ENCODE measurements at regions not wholly inside any gene's neighbourhood (a gene's known extent, or its start where the extent isn't known, plus 50 kb on each side); places are given as distances from the start of the nearest gene placed in this dataset.

- no peak for TF ChIP-seq POLR2AphosphoS5 (IDR thresholded peaks at IDR 0.05; ENCODE audit: low read depth, low read length)
- TF ChIP-seq TAF1 (IDR thresholded peaks at IDR 0.05; ENCODE audit: low read depth, low read length), result no peak
- no peak for TF ChIP-seq PAX5 (IDR thresholded peaks at IDR 0.05; ENCODE audit: insufficient read depth, low read length, severe bottlenecking)
- no peak for TF ChIP-seq POLR2A (IDR thresholded peaks at IDR 0.05; ENCODE audit: low read depth, low read length)
- TF ChIP-seq POU2F2 (IDR thresholded peaks at IDR 0.05; ENCODE audit: low read depth, low read length), result no peak
These were observed 456.7 kb downstream of the TMEM182 start for GRCh38 chr2:103218516-103218915.

Data from GM12891 (cell line).